IMR-90 (cell line): ENCODE measurements at regions not wholly inside any gene's neighbourhood (a gene's known extent, or its start where the extent isn't known, plus 50 kb on each side); places are given as distances from the start of the nearest gene placed in this dataset.

ENCODE experiments used
- ATAC-seq: fragments of 200-7000 bp; cut with Tn5 transposase; 2 replicates; pipeline ENCODE4 v1.9.1; 2020; ENCODE audit warnings: low read depth, mild to moderate bottlenecking, moderate library complexity
- BruUV-seq: library from RNA; stranded (reverse); fragments of 400-500 nt; replicated peaks from 2 replicates; lab custom pipeline; 2021; lab: Mats Ljungman, UMichigan
- CTCF ChIA-PET: fragments of 300-600 bp; formaldehyde crosslinking; extraction: SDS; loops from one replicate; lab custom pipeline; 2021; ENCODE audit warnings: antibody characterized with exemption; lab: Yijun Ruan, JAX
- POLR2A ChIA-PET: fragments of 300-600 bp; sonication (Branson Sonifier 250); formaldehyde crosslinking; loops from one replicate; lab custom pipeline; 2022; ENCODE audit warnings: antibody characterized with exemption; ENCODE audit not compliant: unreplicated experiment; lab: Charles Lee
- DNase-seq: peaks from one replicate; pipeline ENCODE4 v3.0.0; 2013
- H2AFZ ChIP-seq: replicated peaks from 2 replicates; pipeline ENCODE3; 2013; ENCODE audit warnings: low read length, mild to moderate bottlenecking; ENCODE audit not compliant: poor library complexity
- H2AK5ac ChIP-seq: 2 replicates; pipeline ENCODE4 v1.6.1; 2013; ENCODE audit warnings: low read depth, low read length, inconsistent platforms
- H2AK9ac ChIP-seq: replicated peaks from 2 replicates; pipeline ENCODE3; 2013; ENCODE audit warnings: mild to moderate bottlenecking, low read depth, low read length, moderate library complexity; ENCODE audit not compliant: poor library complexity
- H2BK120ac ChIP-seq: 2 replicates; pipeline ENCODE4 v1.6.1; 2013; ENCODE audit warnings: low read depth, low read length, inconsistent platforms
- H2BK15ac ChIP-seq: 3 replicates; pipeline ENCODE4 v1.6.1; 2013; ENCODE audit warnings: low read depth, low read length, inconsistent platforms
- H2BK20ac ChIP-seq: 2 replicates; pipeline ENCODE4 v1.6.1; 2013; ENCODE audit warnings: low read depth, mild to moderate bottlenecking, inconsistent platforms, low read length, moderate library complexity
- H2BK5ac ChIP-seq: 2 replicates; pipeline ENCODE4 v1.6.1; 2013; ENCODE audit warnings: mild to moderate bottlenecking, low read depth, low read length, inconsistent platforms; ENCODE audit not compliant: poor library complexity, severe bottlenecking
- H3K14ac ChIP-seq: replicated peaks from 2 replicates; pipeline ENCODE4 v1.6.1; 2013; ENCODE audit warnings: low read depth, low read length, inconsistent platforms
- H3K18ac ChIP-seq: 2 replicates; pipeline ENCODE4 v1.6.1; 2013; ENCODE audit warnings: low read depth, low read length, control low read depth
- H3K23ac ChIP-seq: 2 replicates; pipeline ENCODE4 v1.6.1; 2013; ENCODE audit warnings: low read depth, low read length, inconsistent platforms
- H3K27ac ChIP-seq: 2 replicates; pipeline ENCODE4 v1.5.1; 2013; ENCODE audit warnings: mild to moderate bottlenecking, control low read depth, low read length; ENCODE audit not compliant: insufficient read depth
- H3K27me3 ChIP-seq: 2 replicates; pipeline ENCODE4 v1.6.1; 2013; ENCODE audit warnings: low read length; ENCODE audit not compliant: control insufficient read depth, insufficient read depth
- H3K36me3 ChIP-seq: 2 replicates; pipeline ENCODE4 v1.6.1; 2013; ENCODE audit warnings: low read length, mixed read lengths; ENCODE audit not compliant: control insufficient read depth, insufficient read depth
- H3K4ac ChIP-seq: 2 replicates; pipeline ENCODE4 v1.6.1; 2013; ENCODE audit warnings: low read depth, low read length, inconsistent platforms
- H3K4me1 ChIP-seq: 2 replicates; pipeline ENCODE4 v1.6.1; 2013; ENCODE audit warnings: low read length, mixed read lengths; ENCODE audit not compliant: control insufficient read depth, insufficient read depth
- H3K4me2 ChIP-seq: 2 replicates; pipeline ENCODE4 v1.6.1; 2013; ENCODE audit warnings: low read depth, mild to moderate bottlenecking, control low read depth, low read length, moderate library complexity
- H3K4me3 ChIP-seq: 2 replicates; pipeline ENCODE4 v1.5.1; 2013; ENCODE audit warnings: low read depth, mild to moderate bottlenecking, control low read depth, low read length, moderate library complexity; ENCODE audit not compliant: insufficient read depth
- H3K56ac ChIP-seq: 2 replicates; pipeline ENCODE4 v1.6.1; 2013; ENCODE audit warnings: low read length, inconsistent platforms; ENCODE audit not compliant: insufficient read depth; ENCODE audit errors: extremely low read depth
- H3K79me1 ChIP-seq, 2 experiments: 2 replicates each; pipeline ENCODE4 v1.6.1; 2013; ENCODE audit warnings: low read length in 2 of 2, inconsistent platforms in 1 of 2, low read depth in 1 of 2
- H3K9ac ChIP-seq: 2 replicates; pipeline ENCODE4 v1.6.1; 2013; ENCODE audit warnings: low read depth, low read length, control low read depth
- H3K9me1 ChIP-seq: 2 replicates; pipeline ENCODE4 v1.6.1; 2013; ENCODE audit warnings: low read length, inconsistent platforms; ENCODE audit not compliant: insufficient read depth
- H3K9me3 ChIP-seq: 2 replicates; pipeline ENCODE4 v1.6.1; 2013; ENCODE audit warnings: low read length; ENCODE audit not compliant: control insufficient read depth, insufficient read depth
- H4K20me1 ChIP-seq: 2 replicates; pipeline ENCODE4 v1.6.1; 2013; ENCODE audit warnings: low read length, inconsistent platforms; ENCODE audit not compliant: insufficient read depth
- H4K5ac ChIP-seq: 2 replicates; pipeline ENCODE4 v1.6.1; 2013; ENCODE audit warnings: mild to moderate bottlenecking, low read depth, low read length, control low read depth
- H4K8ac ChIP-seq, 2 experiments: 2 replicates each; pipeline ENCODE4 v1.6.1; 2013; ENCODE audit warnings: low read depth in 2 of 2, low read length in 2 of 2, control low read depth in 1 of 2, inconsistent platforms in 1 of 2
- H4K91ac ChIP-seq: 2 replicates; pipeline ENCODE4 v1.6.1; 2013; ENCODE audit warnings: low read depth, low read length, inconsistent platforms; ENCODE audit not compliant: insufficient read depth
- MAFK ChIP-seq: IDR thresholded peaks from 2 replicates; pipeline ENCODE4 v1.6.1; 2012; ENCODE audit warnings: low read depth, low read length, improper control_type of control experiment
- NFE2L2 ChIP-seq: fragments of 150-350 bp; IDR thresholded peaks from 2 replicates; pipeline ENCODE4 v1.6.1; 2016; ENCODE audit warnings: low read depth, mild to moderate bottlenecking, low read length
- WGBS, 2 experiments: methylation state at CpG; one replicate each; pipeline versions ENCODE4 v1.1.5 to v1.1.7; 2013; ENCODE audit warnings: missing lambda C conversion rate in 2 of 2; ENCODE audit not compliant: insufficient read length in 1 of 2; ENCODE audit errors: extremely low coverage in 2 of 2; 5-methylcytosine and 5-hydroxymethylcytosine counted together
- dilution Hi-C: fragments of 300-500 bp; cut with HindIII; formaldehyde crosslinking; loops from one replicate; pipeline ENCODE4 v1.14.3; 2018; ENCODE audit warnings: low sequenced_read_pairs; ENCODE audit not compliant: unreplicated experiment
- in situ Hi-C: fragments of 300-500 bp; cut with MboI; formaldehyde crosslinking; loops from 3 replicates; pipeline ENCODE4 v1.14.3; 2019; ENCODE audit warnings: low sequenced_read_pairs, inconsistent platforms, mixed read lengths
- intact Hi-C: fragments of 100-400 bp; cut with micrococcal nuclease; formaldehyde crosslinking; loops from 2 replicates; pipeline ENCODE4 v1.10.0; 2022

DNA sequence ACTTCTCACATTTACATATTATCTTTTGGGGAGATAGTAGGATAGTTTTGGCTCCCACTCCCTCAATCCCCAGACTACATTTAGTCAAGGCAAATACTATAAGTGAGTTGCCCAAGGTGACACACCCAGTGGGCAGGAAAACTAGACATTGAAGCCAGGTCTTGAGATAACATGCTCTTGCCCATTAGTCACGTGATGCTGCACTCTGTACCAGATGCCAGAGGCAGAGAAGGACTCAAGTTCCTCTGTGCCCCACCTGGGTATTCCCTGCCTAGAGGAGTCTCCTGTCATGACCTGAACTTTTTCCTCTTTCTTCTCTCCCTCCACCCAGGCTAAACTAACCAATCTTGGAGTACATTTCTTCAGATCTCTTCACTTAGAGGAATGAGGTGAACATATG lies 484.9 kb downstream of the BUD13 start:
- in situ Hi-C loops (loop anchor here (25.0 kb wide), 1 partner anchor 1951 kb away; no protein-coding TSS in a partner anchor), intact Hi-C loops (no loop called here), dilution Hi-C loops (no loop called here)
- Histone ChIP-seq H4K91ac (no peak overlapping the region), H3K4me3 (no peak overlapping the region), H3K56ac (no peak overlapping the region), H4K20me1 (no peaks in the 10 kb centered on the region), H3K9me1 (no peaks in the 10 kb centered on the region), H4K8ac (no peak overlapping the region), H3K36me3 (no peaks in the 10 kb centered on the region), H3K18ac (no peak overlapping the region), H3K9me3 (no peaks in the 10 kb centered on the region), H2BK20ac (no peak overlapping the region), H3K79me1 (no peaks in the 10 kb centered on the region), H2AFZ (no peak overlapping the region), H3K4me1 (no peaks in the 10 kb centered on the region), H3K4me2 (no peak overlapping the region), H3K9ac (no peak overlapping the region), H3K4ac (no peak overlapping the region), H2BK15ac (no peak overlapping the region), H2BK5ac (no peak overlapping the region), H3K27ac (no peak overlapping the region), H2AK5ac (no peak overlapping the region), H3K14ac (no peak overlapping the region), H2AK9ac (no peak overlapping the region), H2BK120ac (no peak overlapping the region), H4K5ac (no peak overlapping the region), H3K23ac (no peak overlapping the region), H3K27me3 (no peaks in the 10 kb centered on the region)
- no peak for TF ChIP-seq MAFK
- no peak for TF ChIP-seq NFE2L2
- ChIA-PET CTCF (no interaction called here), POLR2A (no interaction called here)
- 17% methylated on average over 1 of the region's 1 CpG; no CpG with 5 or more reads in 1 of the 2 experiments for WGBS, 2 experiments
- BruUV-seq: no TSS peak
- DNase-seq: no peak
- no peak for ATAC-seq
